Astrocyte (in vitro differentiated cells and primary cell): ENCODE measurements at regions not wholly inside any gene's neighbourhood (a gene's known extent, or its start where the extent isn't known, plus 50 kb on each side); places are given as distances from the start of the nearest gene placed in this dataset.

Experiments
- EZH2 ChIP-seq: IDR thresholded peaks from 2 replicates; pipeline ENCODE4 v1.6.1; 2012; ENCODE audit warnings: mild to moderate bottlenecking, low read length, inconsistent platforms; ENCODE audit not compliant: insufficient read depth
- TF ChIP-seq, protein P1 (sequence below): IDR thresholded peaks from 2 replicates; pipeline ENCODE4 v1.5.1; 2011; ENCODE audit warnings: low read depth, mild to moderate bottlenecking, inconsistent platforms, low read length, moderate library complexity; ENCODE audit not compliant: insufficient read depth

DNA sequence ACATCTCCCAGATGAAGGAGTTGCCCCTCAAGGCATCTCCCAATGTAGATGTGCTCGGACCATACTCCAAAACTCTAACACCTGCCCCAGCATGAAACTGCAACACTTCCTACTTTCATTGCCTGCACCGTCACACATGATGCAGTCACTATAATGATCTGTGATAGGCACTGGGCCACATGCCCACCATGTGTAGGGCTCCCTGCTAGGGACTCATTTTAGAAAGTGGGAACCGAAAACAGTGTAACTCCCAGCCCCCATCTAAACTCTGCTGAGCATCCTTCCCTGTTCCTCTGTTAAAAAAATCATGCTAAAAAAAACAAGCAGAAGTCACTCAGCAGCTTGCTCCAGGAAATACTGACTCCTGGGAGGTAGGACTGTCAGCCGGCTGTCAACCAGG is 496.1 kb upstream of the RAB6C start:
- TF ChIP-seq, protein P1, sequence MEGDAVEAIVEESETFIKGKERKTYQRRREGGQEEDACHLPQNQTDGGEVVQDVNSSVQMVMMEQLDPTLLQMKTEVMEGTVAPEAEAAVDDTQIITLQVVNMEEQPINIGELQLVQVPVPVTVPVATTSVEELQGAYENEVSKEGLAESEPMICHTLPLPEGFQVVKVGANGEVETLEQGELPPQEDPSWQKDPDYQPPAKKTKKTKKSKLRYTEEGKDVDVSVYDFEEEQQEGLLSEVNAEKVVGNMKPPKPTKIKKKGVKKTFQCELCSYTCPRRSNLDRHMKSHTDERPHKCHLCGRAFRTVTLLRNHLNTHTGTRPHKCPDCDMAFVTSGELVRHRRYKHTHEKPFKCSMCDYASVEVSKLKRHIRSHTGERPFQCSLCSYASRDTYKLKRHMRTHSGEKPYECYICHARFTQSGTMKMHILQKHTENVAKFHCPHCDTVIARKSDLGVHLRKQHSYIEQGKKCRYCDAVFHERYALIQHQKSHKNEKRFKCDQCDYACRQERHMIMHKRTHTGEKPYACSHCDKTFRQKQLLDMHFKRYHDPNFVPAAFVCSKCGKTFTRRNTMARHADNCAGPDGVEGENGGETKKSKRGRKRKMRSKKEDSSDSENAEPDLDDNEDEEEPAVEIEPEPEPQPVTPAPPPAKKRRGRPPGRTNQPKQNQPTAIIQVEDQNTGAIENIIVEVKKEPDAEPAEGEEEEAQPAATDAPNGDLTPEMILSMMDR: no peak
- no peak for TF ChIP-seq EZH2
